Osteoblast (primary cell): ENCODE measurements at regions not wholly inside any gene's neighbourhood (a gene's known extent, or its start where the extent isn't known, plus 50 kb on each side); places are given as distances from the start of the nearest gene placed in this dataset.

Experiments
- DNase-seq: peaks from one replicate; pipeline ENCODE4 v3.0.0; 2011; ENCODE audit warnings: low spot score, mixed read lengths; ENCODE audit not compliant: insufficient read length; ENCODE audit errors: missing footprints
- H2AFZ ChIP-seq: 2 replicates; pipeline ENCODE4 v1.6.0; 2011; ENCODE audit warnings: mild to moderate bottlenecking, low read length
- H3K27ac ChIP-seq: 2 replicates; pipeline ENCODE4 v1.5.1; 2011; ENCODE audit warnings: mild to moderate bottlenecking, low read depth, low read length, moderate library complexity
- H3K27me3 ChIP-seq: 2 replicates; pipeline ENCODE4 v1.6.0; 2012; ENCODE audit warnings: mild to moderate bottlenecking, control low read depth, inconsistent platforms, low read length, moderate library complexity; ENCODE audit not compliant: insufficient read depth
- H3K36me3 ChIP-seq: 2 replicates; pipeline ENCODE4 v1.5.1; 2011; ENCODE audit warnings: mild to moderate bottlenecking, low read length, control low read depth, moderate library complexity; ENCODE audit not compliant: insufficient read depth
- H3K4me1 ChIP-seq: 2 replicates; pipeline ENCODE4 v1.5.1; 2011; ENCODE audit warnings: mild to moderate bottlenecking, low read length, control low read depth, moderate library complexity; ENCODE audit not compliant: insufficient read depth
- H3K4me2 ChIP-seq: 2 replicates; pipeline ENCODE4 v1.6.0; 2011; ENCODE audit warnings: mild to moderate bottlenecking, low read length; ENCODE audit not compliant: insufficient read depth
- H3K4me3 ChIP-seq: fragments of 200-600 bp; sonication (generic); 3 replicates; pipeline ENCODE4 v1.5.1; 2012; ENCODE audit warnings: mild to moderate bottlenecking, low read length, inconsistent platforms; ENCODE audit not compliant: insufficient read depth
- H3K79me2 ChIP-seq: 2 replicates; pipeline ENCODE4 v1.6.0; 2012; ENCODE audit warnings: mild to moderate bottlenecking, low read length, control low read depth, inconsistent platforms; ENCODE audit not compliant: insufficient read depth
- H3K9me3 ChIP-seq: 2 replicates; pipeline ENCODE4 v1.5.1; 2011; ENCODE audit warnings: low read depth, low read length, control low read depth
- H4K20me1 ChIP-seq: 2 replicates; pipeline ENCODE4 v1.6.0; 2012; ENCODE audit warnings: mild to moderate bottlenecking, low read length, control low read depth; ENCODE audit not compliant: insufficient read depth
- TF ChIP-seq, protein P1 (sequence below): IDR thresholded peaks from 2 replicates; pipeline ENCODE4 v1.5.1; 2011; ENCODE audit warnings: mild to moderate bottlenecking, low read depth, low read length, moderate library complexity; ENCODE audit errors: extremely low read depth

GRCh38 chr2:163246135-163246534, 407.6 kb upstream of the KCNH7 start:
- no peak overlapping the region for H2AFZ ChIP-seq
- H3K4me3 ChIP-seq = no peak overlapping the region
- no peaks in the 10 kb centered on the region for H4K20me1 ChIP-seq
- no peak overlapping the region for H3K4me2 ChIP-seq
- H3K9me3 ChIP-seq = no peaks in the 10 kb centered on the region
- H3K27me3 ChIP-seq = no peaks in the 10 kb centered on the region
- H3K27ac ChIP-seq = no peak overlapping the region
- no peak for DNase-seq
- TF ChIP-seq, protein P1, sequence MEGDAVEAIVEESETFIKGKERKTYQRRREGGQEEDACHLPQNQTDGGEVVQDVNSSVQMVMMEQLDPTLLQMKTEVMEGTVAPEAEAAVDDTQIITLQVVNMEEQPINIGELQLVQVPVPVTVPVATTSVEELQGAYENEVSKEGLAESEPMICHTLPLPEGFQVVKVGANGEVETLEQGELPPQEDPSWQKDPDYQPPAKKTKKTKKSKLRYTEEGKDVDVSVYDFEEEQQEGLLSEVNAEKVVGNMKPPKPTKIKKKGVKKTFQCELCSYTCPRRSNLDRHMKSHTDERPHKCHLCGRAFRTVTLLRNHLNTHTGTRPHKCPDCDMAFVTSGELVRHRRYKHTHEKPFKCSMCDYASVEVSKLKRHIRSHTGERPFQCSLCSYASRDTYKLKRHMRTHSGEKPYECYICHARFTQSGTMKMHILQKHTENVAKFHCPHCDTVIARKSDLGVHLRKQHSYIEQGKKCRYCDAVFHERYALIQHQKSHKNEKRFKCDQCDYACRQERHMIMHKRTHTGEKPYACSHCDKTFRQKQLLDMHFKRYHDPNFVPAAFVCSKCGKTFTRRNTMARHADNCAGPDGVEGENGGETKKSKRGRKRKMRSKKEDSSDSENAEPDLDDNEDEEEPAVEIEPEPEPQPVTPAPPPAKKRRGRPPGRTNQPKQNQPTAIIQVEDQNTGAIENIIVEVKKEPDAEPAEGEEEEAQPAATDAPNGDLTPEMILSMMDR = no peak
- H3K79me2 ChIP-seq = no peaks in the 10 kb centered on the region
- H3K36me3 ChIP-seq = no peaks in the 10 kb centered on the region
- peaks cover 5% of the 10 kb centered on the region for H3K4me1 ChIP-seq

DNA sequence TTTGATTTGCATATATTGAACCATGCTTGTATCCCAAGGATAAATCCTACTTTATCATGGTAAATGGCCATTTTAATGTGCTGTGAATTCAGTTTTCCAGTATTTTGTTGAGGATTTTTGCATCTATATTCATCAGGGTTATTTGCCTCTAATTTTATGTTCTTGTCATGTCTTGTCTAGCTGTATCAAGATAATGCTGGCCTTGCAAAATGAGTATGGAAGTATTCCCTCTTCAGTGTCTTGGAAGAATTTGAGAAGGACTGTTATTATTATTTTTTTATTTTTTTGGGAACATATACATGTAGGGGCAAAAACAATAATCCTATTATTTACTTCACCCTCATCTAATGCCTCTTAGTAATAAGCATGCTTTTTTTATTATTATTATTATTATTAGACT, 398.0 kb upstream of the KCNH7 start:
- TF ChIP-seq, protein P1 = no peak
- no peak overlapping the region for H3K4me3 ChIP-seq
- no peak overlapping the region for H3K27ac ChIP-seq
- DNase-seq = no peak
- no peaks in the 10 kb centered on the region for H4K20me1 ChIP-seq
- H3K79me2 ChIP-seq = no peaks in the 10 kb centered on the region
- H3K9me3 ChIP-seq = no peaks in the 10 kb centered on the region
- no peaks in the 10 kb centered on the region for H3K27me3 ChIP-seq
- no peaks in the 10 kb centered on the region for H3K36me3 ChIP-seq
- no peak overlapping the region for H3K4me2 ChIP-seq
- H3K4me1 ChIP-seq = no peaks in the 10 kb centered on the region
- H2AFZ ChIP-seq = no peak overlapping the region

DNA sequence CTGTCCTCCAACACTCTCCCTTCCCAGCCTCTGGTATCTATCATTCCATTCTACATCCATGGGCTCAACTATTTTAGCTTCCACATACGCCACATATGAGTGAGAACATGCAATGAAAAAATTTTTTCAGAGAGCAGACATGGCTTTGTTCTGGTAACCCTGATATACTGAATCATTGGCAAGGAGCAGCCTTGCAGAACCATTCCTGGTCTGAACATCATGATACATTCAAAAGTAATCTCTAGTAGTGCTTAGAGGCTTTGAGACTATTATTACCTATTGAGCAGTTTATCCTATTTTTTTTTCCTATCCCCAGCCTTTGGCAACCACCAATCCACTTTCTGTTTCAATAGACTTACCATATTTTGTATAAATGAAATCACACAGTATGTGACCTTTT, 393.1 kb upstream of the KCNH7 start:
- Histone ChIP-seq H3K27ac (no peak overlapping the region), H3K36me3 (no peaks in the 10 kb centered on the region), H3K79me2 (no peaks in the 10 kb centered on the region), H3K4me1 (no peaks in the 10 kb centered on the region), H3K4me2 (no peak overlapping the region), H4K20me1 (no peaks in the 10 kb centered on the region), H3K27me3 (no peaks in the 10 kb centered on the region), H2AFZ (no peak overlapping the region), H3K4me3 (no peak overlapping the region), H3K9me3 (no peaks in the 10 kb centered on the region)
- TF ChIP-seq, protein P1 = no peak
- DNase-seq = no peak

DNA sequence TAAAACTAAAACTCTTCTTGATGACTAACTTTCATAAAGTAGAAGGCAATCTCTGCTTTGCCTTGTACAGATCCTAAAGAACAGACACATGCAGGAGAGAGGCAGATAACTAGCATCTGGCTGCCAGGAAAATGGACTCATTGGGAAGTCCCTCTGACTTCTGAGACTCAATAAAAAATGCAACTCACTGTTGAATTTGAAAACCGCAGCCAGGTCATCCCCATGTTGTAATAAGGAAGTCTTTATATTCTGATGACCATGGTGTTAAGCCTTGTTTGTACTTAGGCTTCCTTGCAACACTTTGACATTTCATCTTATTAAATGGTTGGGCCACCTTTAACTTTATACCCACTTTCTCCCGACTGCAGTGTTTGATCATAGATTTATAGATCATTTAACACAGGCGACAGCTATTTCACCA, 375.1 kb upstream of the KCNH7 start:
- Histone ChIP-seq H3K4me1 (peaks cover 21% of the 10 kb centered on the region), H3K9me3 (no peaks in the 10 kb centered on the region), H3K36me3 (no peaks in the 10 kb centered on the region), H3K27me3 (no peaks in the 10 kb centered on the region), H2AFZ (peak overlapping the region; percentile 64), H3K27ac (peak overlapping the region; percentile 65), H4K20me1 (no peaks in the 10 kb centered on the region), H3K4me2 (no peak overlapping the region), H3K79me2 (no peaks in the 10 kb centered on the region), H3K4me3 (no peak overlapping the region)
- TF ChIP-seq, protein P1 = no peak
- DNase-seq = peak; percentile 65
